ENCODE measurements at regions not wholly inside any gene's neighbourhood (a gene's known extent, or its start where the extent isn't known, plus 50 kb on each side); places are given as distances from the start of the nearest gene placed in this dataset.

DNA sequence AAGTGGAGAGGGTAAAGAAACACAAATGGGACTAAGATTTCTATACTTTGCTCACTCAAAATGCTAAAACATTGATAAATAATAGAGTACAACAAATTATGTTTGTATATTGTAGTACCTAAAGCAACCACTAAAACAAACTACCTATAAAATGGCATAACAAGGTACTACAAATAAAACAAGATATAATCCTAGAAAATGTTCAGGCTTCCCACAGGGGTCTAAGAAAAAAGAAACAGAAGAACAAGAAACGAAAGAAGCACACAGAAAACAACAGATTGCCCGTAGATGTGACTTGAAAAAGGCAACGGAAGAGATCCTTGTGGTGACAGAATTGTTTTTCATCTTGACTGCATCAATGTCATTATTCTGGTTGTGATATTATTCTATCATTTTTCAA is 63.3 kb upstream of the ADGRL4 start:
- Mint-ChIP-seq H3K4me1 (no peaks in the 10 kb centered on the region), H3K4me3 (no peak overlapping the region), H3K27ac (no peak overlapping the region), H3K27me3 (ENCODE audit: low read depth in 3 of 3) (no peaks in the 10 kb centered on the region), H3K36me3 (no peaks in the 10 kb centered on the region), H3K9me3 (peaks cover 0 to 3% (median 0%) of the 10 kb centered on the region in 7 donors)
- Histone ChIP-seq H3K9ac (ENCODE audit: insufficient read depth, low read length, poor library complexity, severe bottlenecking) (no peak overlapping the region), H3K36me3 (replicated peaks in 1 of 2; ENCODE audit: control insufficient read depth in 1 of 2, insufficient read depth in 2 of 2, low read length in 2 of 2) (no peaks in the 10 kb centered on the region), H2AFZ (ENCODE audit: insufficient read depth, low read depth, low read length, poor library complexity, severe bottlenecking) (no peak overlapping the region), H4K20me1 (ENCODE audit: insufficient read depth, low read length) (no peaks in the 10 kb centered on the region), H3K4me3 (replicated peaks in 1 of 3; ENCODE audit: low read depth in 2 of 3, low read length in 3 of 3) (no peak overlapping the region), H3K4me2 (replicated peaks; ENCODE audit: extremely low read depth, low read length, poor library complexity, severe bottlenecking) (no peak overlapping the region), H3K4me1 (ENCODE audit: control insufficient read depth in 1 of 2, insufficient read depth in 2 of 2, low read length in 2 of 2) (no peaks in the 10 kb centered on the region), H3K27me3 (ENCODE audit: control insufficient read depth in 2 of 2, insufficient read depth in 2 of 2, low read length in 2 of 2) (no peaks in the 10 kb centered on the region), H3K27ac (ENCODE audit: low read depth in 1 of 2, low read length in 2 of 2) (no peak overlapping the region), H3K9me3 (replicated peaks in 1 of 2; ENCODE audit: control insufficient read depth in 1 of 2, insufficient read depth in 1 of 2, low read length in 2 of 2) (peaks cover 5 to 10% of the 10 kb centered on the region in 2 donors), H3K79me2 (ENCODE audit: insufficient read depth, low read length) (no peaks in the 10 kb centered on the region)
- WGBS (ENCODE audit: insufficient coverage) = 84% methylated on average over 2 of the region's 3 CpGs
- TF ChIP-seq, protein P1, sequence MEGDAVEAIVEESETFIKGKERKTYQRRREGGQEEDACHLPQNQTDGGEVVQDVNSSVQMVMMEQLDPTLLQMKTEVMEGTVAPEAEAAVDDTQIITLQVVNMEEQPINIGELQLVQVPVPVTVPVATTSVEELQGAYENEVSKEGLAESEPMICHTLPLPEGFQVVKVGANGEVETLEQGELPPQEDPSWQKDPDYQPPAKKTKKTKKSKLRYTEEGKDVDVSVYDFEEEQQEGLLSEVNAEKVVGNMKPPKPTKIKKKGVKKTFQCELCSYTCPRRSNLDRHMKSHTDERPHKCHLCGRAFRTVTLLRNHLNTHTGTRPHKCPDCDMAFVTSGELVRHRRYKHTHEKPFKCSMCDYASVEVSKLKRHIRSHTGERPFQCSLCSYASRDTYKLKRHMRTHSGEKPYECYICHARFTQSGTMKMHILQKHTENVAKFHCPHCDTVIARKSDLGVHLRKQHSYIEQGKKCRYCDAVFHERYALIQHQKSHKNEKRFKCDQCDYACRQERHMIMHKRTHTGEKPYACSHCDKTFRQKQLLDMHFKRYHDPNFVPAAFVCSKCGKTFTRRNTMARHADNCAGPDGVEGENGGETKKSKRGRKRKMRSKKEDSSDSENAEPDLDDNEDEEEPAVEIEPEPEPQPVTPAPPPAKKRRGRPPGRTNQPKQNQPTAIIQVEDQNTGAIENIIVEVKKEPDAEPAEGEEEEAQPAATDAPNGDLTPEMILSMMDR (IDR thresholded peaks at IDR 0.05) = no peak
- DNase-seq = no peak
- intact Hi-C loops (cut with micrococcal nuclease) = no loop called here

- H3K27me3 Mint-ChIP-seq (ENCODE audit: low read depth in 3 of 3) = no peaks in the 10 kb centered on the region
- H3K27ac Mint-ChIP-seq = no peak overlapping the region
- H3K9ac ChIP-seq (ENCODE audit: insufficient read depth, low read length, poor library complexity, severe bottlenecking) = no peak overlapping the region
- DNase-seq = no peak
- H3K4me3 ChIP-seq (replicated peaks in 1 of 3; ENCODE audit: low read depth in 2 of 3, low read length in 3 of 3) = no peak overlapping the region
- no peak overlapping the region for H3K4me2 ChIP-seq (replicated peaks; ENCODE audit: extremely low read depth, low read length, poor library complexity, severe bottlenecking)
- H3K9me3 ChIP-seq (replicated peaks in 1 of 2; ENCODE audit: control insufficient read depth in 1 of 2, insufficient read depth in 1 of 2, low read length in 2 of 2) = peaks cover 5 to 7% of the 10 kb centered on the region in 2 donors
- H3K4me3 Mint-ChIP-seq = no peak overlapping the region
- no peaks in the 10 kb centered on the region for H3K36me3 Mint-ChIP-seq
- no peak overlapping the region for H2AFZ ChIP-seq (ENCODE audit: insufficient read depth, low read depth, low read length, poor library complexity, severe bottlenecking)
- TF ChIP-seq, protein P1 (IDR thresholded peaks at IDR 0.05) = no peak
- peaks cover 1 to 12% (median 6%) of the 10 kb centered on the region in 7 donors for H3K9me3 Mint-ChIP-seq
- H3K79me2 ChIP-seq (ENCODE audit: insufficient read depth, low read length) = no peaks in the 10 kb centered on the region
- H3K4me1 ChIP-seq (ENCODE audit: control insufficient read depth in 1 of 2, insufficient read depth in 2 of 2, low read length in 2 of 2) = no peaks in the 10 kb centered on the region
- intact Hi-C loops (cut with micrococcal nuclease) = no loop called here
- no peaks in the 10 kb centered on the region for H3K27me3 ChIP-seq (ENCODE audit: control insufficient read depth in 2 of 2, insufficient read depth in 2 of 2, low read length in 2 of 2)
- H3K27ac ChIP-seq (ENCODE audit: low read depth in 1 of 2, low read length in 2 of 2) = no peak overlapping the region
- no peaks in the 10 kb centered on the region for H4K20me1 ChIP-seq (ENCODE audit: insufficient read depth, low read length)
- no peaks in the 10 kb centered on the region for H3K36me3 ChIP-seq (replicated peaks in 1 of 2; ENCODE audit: control insufficient read depth in 1 of 2, insufficient read depth in 2 of 2, low read length in 2 of 2)
- no peaks in the 10 kb centered on the region for H3K4me1 Mint-ChIP-seq
- no CpG with 5 or more reads among the region's 2 CpGs for WGBS (ENCODE audit: insufficient coverage)
Measured at GRCh38 chr1:79059341-79059740, 52.8 kb upstream of the ADGRL4 start.
